Forelimb muscle (tissue), 1 donor: ENCODE measurements at regions not wholly inside any gene's neighbourhood (a gene's known extent, or its start where the extent isn't known, plus 50 kb on each side); places are given as distances from the start of the nearest gene placed in this dataset.

Source experiments
- DNase-seq: peaks from one replicate; pipeline ENCODE4 v3.0.0-alpha.2; 2013; ENCODE audit warnings: low read depth

DNA sequence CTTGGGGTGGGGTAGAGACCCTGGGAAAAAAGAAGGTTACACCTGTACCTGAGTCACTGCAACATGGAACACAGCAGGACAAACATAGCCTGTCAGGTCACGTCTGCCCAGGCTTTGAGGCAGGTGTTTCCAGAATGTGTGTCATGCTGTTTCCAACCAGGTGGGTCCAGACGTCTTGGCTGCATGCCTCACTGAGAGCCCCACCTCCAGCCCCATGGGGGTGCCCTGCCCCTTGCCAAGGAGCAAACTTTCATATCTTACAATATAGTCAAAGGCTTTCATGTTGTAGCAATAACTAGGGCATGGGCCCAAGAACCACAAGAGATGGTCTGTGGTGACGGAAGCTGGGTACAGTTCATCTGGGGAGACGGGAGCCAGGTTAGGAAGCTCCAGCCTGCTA is 499.7 kb downstream of the BCL11A start:
- no peak for DNase-seq

DNA sequence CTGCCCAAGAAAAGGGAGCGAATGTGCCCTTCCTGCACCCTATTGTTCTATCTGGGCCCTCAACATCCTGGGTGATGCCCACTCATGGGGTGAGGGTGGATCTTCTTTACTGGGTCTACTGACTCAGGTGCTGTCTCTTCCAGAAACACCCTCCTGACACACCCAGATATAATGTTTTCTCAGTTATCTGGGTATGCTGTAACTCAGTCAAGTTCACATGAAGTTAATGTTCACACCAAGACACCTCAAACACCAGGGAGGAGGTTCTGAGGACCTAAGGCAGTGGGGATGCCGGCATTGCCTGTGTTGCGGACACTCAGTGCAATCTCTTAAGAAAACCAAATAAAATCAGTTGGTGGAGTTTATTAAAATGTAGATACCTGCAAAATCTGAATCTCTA is 500.9 kb downstream of the BCL11A start:
- no peak for DNase-seq

DNA sequence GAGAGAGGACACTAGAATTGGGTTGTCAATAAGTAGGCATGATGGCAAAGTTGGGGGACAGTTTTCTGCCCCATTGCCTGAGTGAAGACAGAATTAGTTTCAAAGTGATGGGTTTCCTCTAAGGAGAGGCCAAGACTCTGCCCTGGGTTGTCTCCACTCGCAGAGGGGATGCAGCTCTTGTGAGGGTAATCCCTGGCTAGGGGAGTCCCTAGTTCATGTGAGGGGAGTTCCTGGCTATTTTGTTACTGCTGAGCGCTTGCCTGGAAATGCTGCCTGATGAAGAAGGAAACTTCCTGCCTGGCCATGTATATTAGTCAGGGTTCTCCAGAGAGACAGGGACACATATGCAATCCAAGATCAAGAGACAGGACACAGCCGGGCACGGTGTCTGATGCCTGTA is 501.5 kb downstream of the BCL11A start:
- no peak for DNase-seq

GRCh38 chr2:60047944-60048525 is 505.4 kb downstream of the BCL11A start:
- DNase-seq, result no peak

- no peak for DNase-seq
Measured at GRCh38 chr2:60047347-60047746, 506.1 kb downstream of the BCL11A start.

DNA sequence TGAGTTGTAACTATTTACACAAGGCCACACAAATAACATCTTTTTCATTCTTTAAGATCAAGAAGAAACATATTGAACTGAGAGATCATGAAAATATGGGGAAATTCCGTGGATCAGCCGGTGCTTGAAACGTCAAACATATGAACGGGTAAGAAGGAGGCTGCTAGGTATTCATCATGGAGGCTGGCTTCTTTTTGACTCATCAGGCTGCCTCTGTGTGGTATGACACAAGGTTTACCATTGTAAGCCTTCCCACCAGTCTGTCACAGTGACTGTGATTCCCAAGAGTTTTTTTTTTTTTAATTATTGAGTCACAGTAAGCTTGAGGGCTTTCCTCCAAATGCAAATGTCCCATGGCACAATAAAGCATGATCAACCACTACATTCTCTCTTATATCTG is 506.9 kb downstream of the BCL11A start:
- DNase-seq, result no peak

- no peak for DNase-seq
Measured at GRCh38 chr2:60045456-60045855, 508.0 kb downstream of the BCL11A start.

DNA sequence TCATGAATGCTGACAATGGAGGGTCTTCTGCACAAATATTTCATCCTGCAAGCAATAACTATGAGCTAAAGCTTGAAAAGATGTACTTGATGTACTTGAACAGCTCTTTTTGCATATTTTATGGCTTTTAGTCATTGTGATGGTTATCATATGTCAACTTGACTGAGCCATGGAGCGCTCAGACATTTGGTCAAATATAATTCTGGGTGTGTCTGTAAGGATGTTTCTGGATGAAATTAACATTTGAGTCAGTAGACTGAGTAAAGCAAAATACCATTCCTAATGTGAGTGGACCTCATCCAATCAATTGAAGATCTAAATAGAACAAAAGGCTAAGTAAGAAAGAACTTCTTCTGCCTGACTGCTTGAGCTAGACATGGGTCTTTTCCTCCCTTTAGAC is 509.0 kb downstream of the BCL11A start:
- DNase-seq, result no peak

DNA sequence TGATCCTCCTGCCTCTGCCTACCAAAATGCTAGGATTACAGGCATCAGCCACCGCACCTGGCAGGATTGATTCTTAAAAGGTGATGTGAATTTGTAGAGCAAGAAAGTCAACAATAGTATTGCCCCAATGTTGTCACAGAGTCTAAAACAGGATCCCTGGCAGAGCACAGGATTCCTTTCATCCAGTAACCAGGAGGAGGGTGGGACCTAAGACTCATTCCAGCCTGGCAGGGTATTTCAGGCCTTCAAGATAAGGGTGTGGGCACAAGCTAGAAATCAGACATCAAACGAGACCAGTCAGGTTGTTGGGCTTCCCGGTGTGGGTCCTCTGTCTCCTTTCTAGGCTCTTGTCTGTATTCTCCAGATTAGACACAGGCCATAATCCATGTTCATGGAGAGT is 511.4 kb downstream of the BCL11A start:
- no peak for DNase-seq

- DNase-seq, result no peak
Measured at GRCh38 chr2:60033325-60033724, 520.1 kb downstream of the BCL11A start.

DNA sequence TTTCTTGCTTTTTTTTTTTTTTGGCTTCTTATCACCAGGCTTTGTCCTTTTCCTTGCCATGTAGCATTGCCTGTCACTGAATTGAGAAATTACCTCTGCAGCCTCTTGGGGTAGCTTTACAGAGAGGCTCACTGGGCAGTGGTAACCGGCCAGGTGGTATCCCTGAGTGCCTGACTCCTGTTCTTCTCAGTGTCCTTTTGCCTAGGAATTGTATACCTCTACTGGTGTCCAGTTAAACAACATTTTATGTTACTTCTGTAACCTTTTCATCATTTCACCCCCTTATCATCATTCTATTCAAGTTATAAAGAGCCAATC is 523.9 kb downstream of the BCL11A start:
- no peak for DNase-seq

- DNase-seq, result no peak
Measured at GRCh38 chr2:60028849-60029565, 524.4 kb downstream of the BCL11A start.

- DNase-seq, result no peak
Measured at GRCh38 chr2:60025496-60025895, 528.0 kb downstream of the BCL11A start.

DNA sequence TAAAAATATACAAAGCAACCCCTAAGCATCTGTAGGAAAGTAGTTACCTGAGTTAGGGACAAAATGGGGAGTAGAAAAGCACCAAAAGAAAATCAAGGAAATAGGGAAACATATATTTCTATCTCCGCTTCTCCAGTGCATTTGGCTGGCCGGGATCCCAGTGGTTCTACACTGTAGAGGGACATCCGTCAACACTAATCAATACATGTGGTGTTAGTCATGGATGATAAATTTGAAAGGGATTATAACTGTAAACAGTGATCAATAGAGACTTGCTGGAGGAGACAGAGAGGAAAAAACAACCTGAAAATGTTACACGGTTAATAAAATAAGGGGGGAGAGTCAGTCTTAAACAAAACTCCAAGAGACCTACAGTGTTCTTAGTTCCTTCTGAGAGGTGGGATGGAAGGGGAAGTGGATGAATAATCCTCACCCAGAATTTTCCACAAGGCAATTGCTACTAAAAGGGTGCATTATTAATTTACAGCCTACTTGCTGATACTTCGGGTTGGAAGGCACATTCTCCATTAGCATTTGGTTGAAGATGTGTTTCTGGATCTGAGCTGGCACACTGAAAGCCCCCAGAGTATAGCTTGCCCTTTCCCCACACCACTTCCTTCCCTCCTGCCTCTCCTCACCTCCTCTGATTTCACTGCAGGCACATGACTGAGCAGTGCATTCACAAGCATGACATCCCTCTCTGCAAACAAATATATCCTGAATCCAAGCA is 530.0 kb downstream of the BCL11A start:
- DNase-seq, result no peak

GRCh38 chr2:60007671-60008070 is 545.8 kb downstream of the BCL11A start:
- DNase-seq, result no peak

DNA sequence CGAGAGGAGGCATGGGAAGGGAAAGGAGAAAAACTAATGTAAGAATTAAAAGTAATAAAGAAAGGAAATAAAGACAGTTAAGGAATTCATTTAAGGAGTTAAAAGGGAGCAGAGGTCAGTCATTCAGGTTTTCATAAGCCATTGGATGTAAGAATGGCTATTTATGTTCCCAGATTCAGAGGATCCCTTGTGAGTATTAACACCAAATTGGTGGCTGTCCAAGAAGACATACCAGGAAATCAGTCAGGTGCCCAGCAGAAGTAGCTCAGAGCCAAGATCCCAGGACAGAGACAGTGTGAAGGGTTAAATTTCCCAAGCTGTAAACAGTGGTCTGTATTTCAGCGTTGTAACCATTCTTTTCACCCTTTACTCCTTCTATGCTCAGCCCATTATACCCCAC is 550.4 kb downstream of the BCL11A start:
- no peak for DNase-seq

GRCh38 chr2:60002183-60002867 is 551.1 kb downstream of the BCL11A start:
- DNase-seq, result no peak

DNA sequence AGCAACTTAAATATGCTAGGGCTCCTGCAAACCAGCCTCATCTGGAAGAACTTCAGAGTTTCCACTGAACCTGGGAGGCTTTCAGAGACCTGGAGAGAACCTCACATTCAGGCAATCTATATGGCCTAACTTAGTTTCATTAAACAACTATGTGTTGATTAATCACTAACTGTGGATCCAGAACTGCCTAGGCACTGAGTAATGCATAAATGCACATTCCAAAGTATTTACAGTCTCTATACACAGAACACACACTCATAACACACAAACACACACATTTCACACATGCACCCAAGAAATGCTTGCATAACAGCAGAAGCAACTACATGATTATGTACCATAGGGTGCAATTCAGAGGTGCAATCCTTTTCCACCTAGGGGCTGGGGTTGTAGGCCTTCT is 552.8 kb downstream of the BCL11A start:
- no peak for DNase-seq

- no peak for DNase-seq
Measured at GRCh38 chr2:59998324-59998723, 555.1 kb downstream of the BCL11A start.

- no peak for DNase-seq
Measured at GRCh38 chr2:59997371-59997770, 556.1 kb downstream of the BCL11A start.

DNA sequence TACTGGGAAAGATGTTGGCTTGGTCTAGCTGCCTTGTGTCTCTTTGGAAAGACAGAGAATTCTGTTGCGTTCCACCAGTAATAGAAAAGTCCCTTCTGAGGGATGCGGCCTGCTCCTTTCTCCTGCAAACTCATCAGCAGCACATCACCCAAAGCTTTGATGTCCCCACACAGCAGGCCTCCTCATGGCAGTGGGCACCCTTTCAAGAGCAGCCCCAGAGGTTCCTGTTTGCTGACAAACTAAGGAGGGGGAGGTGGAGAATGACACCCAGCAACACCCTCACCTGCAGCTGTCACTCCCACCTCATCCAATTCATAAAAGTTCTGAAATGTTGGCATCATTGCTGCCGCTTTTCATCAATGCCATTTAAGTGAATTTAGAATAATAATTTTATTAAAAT is 556.6 kb downstream of the BCL11A start:
- DNase-seq, result no peak

DNA sequence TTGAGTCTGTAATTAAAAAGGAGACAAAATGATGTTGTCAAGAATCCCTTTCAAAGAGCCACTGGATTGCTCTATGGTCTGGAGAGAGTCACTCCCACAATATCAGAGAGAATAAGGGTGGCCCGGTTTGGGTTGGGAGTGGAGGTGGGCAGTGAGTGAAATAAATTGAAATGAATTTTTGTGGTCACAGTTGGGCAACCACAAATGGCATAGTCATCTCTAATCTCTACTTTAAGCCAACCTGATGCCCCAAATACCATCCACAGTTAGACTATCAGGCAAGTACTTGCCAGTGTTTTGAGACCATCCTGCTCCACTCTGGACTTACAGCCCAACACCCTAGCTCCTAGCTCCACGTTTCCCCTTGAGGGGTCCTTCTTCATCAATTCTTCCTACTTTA is 559.7 kb downstream of the BCL11A start:
- DNase-seq, result no peak

GRCh38 chr2:59988341-59988740 is 565.1 kb downstream of the BCL11A start:
- DNase-seq, result no peak
